PC-9 (cell line): ENCODE measurements at regions not wholly inside any gene's neighbourhood (a gene's known extent, or its start where the extent isn't known, plus 50 kb on each side); places are given as distances from the start of the nearest gene placed in this dataset.

ENCODE experiments used
- BruUV-seq: library from RNA; stranded (reverse); fragments of 400-500 nt; replicated peaks from 2 replicates; lab custom pipeline; 2021; lab: Mats Ljungman, UMichigan
- CTCF ChIA-PET: fragments of 300-600 bp; sonication (Branson Sonifier 250); formaldehyde crosslinking; loops from one replicate; lab custom pipeline; 2022; ENCODE audit warnings: antibody characterized with exemption; lab: Charles Lee
- POLR2A ChIA-PET: fragments of 300-600 bp; sonication (Branson Sonifier 250); formaldehyde crosslinking; loops from one replicate; lab custom pipeline; 2022; ENCODE audit warnings: antibody characterized with exemption; ENCODE audit not compliant: unreplicated experiment; lab: Charles Lee
- DNase-seq, 2 experiments: peaks; one replicate each; pipeline versions ENCODE4 v3.0.0 to v3.0.0-alpha.2; 2015 to 2022; ENCODE audit warnings: mixed read lengths in 1 of 2
- H2AFZ ChIP-seq: fragments of 200-600 bp; sonication (generic); 2 replicates; pipeline ENCODE4 v1.8.1; 2017; ENCODE audit warnings: antibody characterized with exemption
- H3F3A ChIP-seq: fragments of 200-600 bp; sonication (generic); 2 replicates; pipeline ENCODE4 v1.8.1; 2017; ENCODE audit warnings: antibody characterized with exemption, mild to moderate bottlenecking, low read depth; ENCODE audit not compliant: insufficient read depth
- H3K27ac ChIP-seq: fragments of 200-600 bp; sonication (generic); 2 replicates; pipeline ENCODE4 v1.6.1; 2016; ENCODE audit warnings: mixed run types
- H3K27me3 ChIP-seq: fragments of 200-600 bp; sonication (generic); 2 replicates; pipeline ENCODE4 v1.6.1; 2016; ENCODE audit warnings: low read depth, mixed run types; ENCODE audit not compliant: insufficient read depth
- H3K36me3 ChIP-seq: fragments of 200-600 bp; sonication (generic); 2 replicates; pipeline ENCODE4 v1.6.1; 2016; ENCODE audit warnings: low read depth, mixed run types
- H3K4me1 ChIP-seq: fragments of 200-600 bp; sonication (generic); replicated peaks from 2 replicates; pipeline ENCODE4 v1.6.1; 2016; ENCODE audit warnings: mixed run types; ENCODE audit not compliant: insufficient read depth
- H3K4me2 ChIP-seq: fragments of 200-600 bp; sonication (generic); 2 replicates; pipeline ENCODE4 v1.6.1; 2017; ENCODE audit warnings: mixed run types
- H3K4me3 ChIP-seq: fragments of 200-600 bp; sonication (generic); 2 replicates; pipeline ENCODE4 v1.6.1; 2016; ENCODE audit warnings: mixed run types
- H3K79me2 ChIP-seq: fragments of 200-600 bp; sonication (generic); 2 replicates; pipeline ENCODE4 v1.6.1; 2017; ENCODE audit warnings: low read depth, mixed run types
- H3K9me2 ChIP-seq: fragments of 200-600 bp; sonication (generic); 2 replicates; pipeline ENCODE4 v1.8.1; 2017; ENCODE audit warnings: mild to moderate bottlenecking; ENCODE audit not compliant: insufficient read depth
- H3K9me3 ChIP-seq: fragments of 200-600 bp; sonication (generic); 2 replicates; pipeline ENCODE4 v1.8.1; 2016; ENCODE audit warnings: low read depth; ENCODE audit not compliant: insufficient read depth
- H4K20me1 ChIP-seq: fragments of 200-600 bp; sonication (generic); 2 replicates; pipeline ENCODE4 v1.8.1; 2017; ENCODE audit not compliant: insufficient read depth
- CTCF ChIP-seq: fragments of 200-600 bp; sonication (generic); conservative IDR thresholded peaks from 2 replicates; pipeline ENCODE4 v1.6.1; 2017; ENCODE audit warnings: mixed run types, antibody characterized with exemption, mild to moderate bottlenecking, moderate library complexity
- EZH2 ChIP-seq: fragments of 200-600 bp; sonication (generic); IDR thresholded peaks from 2 replicates; pipeline ENCODE4 v1.8.0; 2017; ENCODE audit warnings: antibody characterized with exemption, low read depth
- intact Hi-C: fragments of 100-400 bp; cut with micrococcal nuclease; formaldehyde crosslinking; loops from one replicate; pipeline ENCODE4 v1.10.0; 2022; ENCODE audit not compliant: unreplicated experiment

- Histone ChIP-seq H3K9me3 (no peaks in the 10 kb centered on the region), H3K27me3 (no peaks in the 10 kb centered on the region), H3K4me1 (no peaks in the 10 kb centered on the region), H4K20me1 (no peaks in the 10 kb centered on the region), H3F3A (no peaks in the 10 kb centered on the region), H3K4me2 (no peak overlapping the region), H2AFZ (no peak overlapping the region), H3K27ac (no peak overlapping the region), H3K79me2 (no peaks in the 10 kb centered on the region), H3K9me2 (0 out of 2 replicates have a peak, but pooled peaks cover 4% of the 10 kb centered on the region), H3K36me3 (no peaks in the 10 kb centered on the region), H3K4me3 (no peak overlapping the region)
- no peak for DNase-seq
- intact Hi-C loops: no loop called here
- TF ChIP-seq CTCF: no peak
- no peak for TF ChIP-seq EZH2
- BruUV-seq: no TSS peak
- ChIA-PET POLR2A (no interaction called here), CTCF (no interaction called here)
Observed at GRCh38 chr14:44271637-44272036, 235.4 kb downstream of the FSCB start.

- no peak overlapping the region for H2AFZ ChIP-seq
- no peak for DNase-seq
- no peaks in the 10 kb centered on the region for H3K27me3 ChIP-seq
- POLR2A ChIA-PET: no interaction called here
- H4K20me1 ChIP-seq: no peaks in the 10 kb centered on the region
- no peaks in the 10 kb centered on the region for H3K79me2 ChIP-seq
- CTCF ChIA-PET: no interaction called here
- no peaks in the 10 kb centered on the region for H3K9me3 ChIP-seq
- TF ChIP-seq CTCF (no peak), EZH2 (no peak)
- no peaks in the 10 kb centered on the region for H3K4me1 ChIP-seq
- 0 out of 2 replicates have a peak, but pooled peaks cover 4% of the 10 kb centered on the region for H3K9me2 ChIP-seq
- H3K4me2 ChIP-seq: no peak overlapping the region
- no peak overlapping the region for H3K27ac ChIP-seq
- H3K36me3 ChIP-seq: no peaks in the 10 kb centered on the region
- intact Hi-C loops: no loop called here
- no peak overlapping the region for H3K4me3 ChIP-seq
- no TSS peak for BruUV-seq
- H3F3A ChIP-seq: no peaks in the 10 kb centered on the region
Observed at GRCh38 chr14:44271006-44271405, 236.1 kb downstream of the FSCB start.

GRCh38 chr14:44265246-44265645 is 241.8 kb downstream of the FSCB start:
- no peak overlapping the region for H3K4me2 ChIP-seq
- H2AFZ ChIP-seq: no peak overlapping the region
- no peaks in the 10 kb centered on the region for H3K9me3 ChIP-seq
- no peaks in the 10 kb centered on the region for H3K4me1 ChIP-seq
- no peaks in the 10 kb centered on the region for H3K79me2 ChIP-seq
- H3K4me3 ChIP-seq: no peak overlapping the region
- no peaks in the 10 kb centered on the region for H3K27me3 ChIP-seq
- TF ChIP-seq EZH2: no peak
- TF ChIP-seq CTCF: no peak
- ChIA-PET CTCF (no interaction called here), POLR2A (no interaction called here)
- no peaks in the 10 kb centered on the region for H3K36me3 ChIP-seq
- no peaks in the 10 kb centered on the region for H4K20me1 ChIP-seq
- no peak overlapping the region for H3K27ac ChIP-seq
- no peaks in the 10 kb centered on the region for H3F3A ChIP-seq
- DNase-seq: no peak
- BruUV-seq: no TSS peak
- intact Hi-C loops: no loop called here
- H3K9me2 ChIP-seq: 0 out of 2 replicates have a peak, but pooled peaks cover 4% of the 10 kb centered on the region
